Activated naive CD8-positive, alpha-beta T cell treated with anti-CD3 and anti-CD28 coated beads, Interleukin-2, amount 50 U/mL, for 24 hours (primary cell): ENCODE measurements at regions not wholly inside any gene's neighbourhood (a gene's known extent, or its start where the extent isn't known, plus 50 kb on each side); places are given as distances from the start of the nearest gene placed in this dataset.
"Not testable (repeated sequence)": the region's sequence is repeated elsewhere in the genome, so short reads cannot be mapped to it uniquely, and the experiment has no call there.

Experiments
- ATAC-seq: fragments of 150-1000 bp; cut with Tn5 transposase; one replicate; pipeline ENCODE4 v1.10.0; 2021
- DNase-seq: peaks from one replicate; pipeline ENCODE4 v3.0.0; 2021
- H3K27ac Mint-ChIP-seq: one replicate; pipeline ENCODE4 v1.8.0; 2021; ENCODE audit warnings: mild to moderate bottlenecking, mixed read lengths
- H3K27me3 Mint-ChIP-seq: one replicate; pipeline ENCODE4 v1.8.0; 2021; ENCODE audit warnings: mixed read lengths
- H3K36me3 Mint-ChIP-seq: one replicate; pipeline ENCODE4 v1.8.0; 2021; ENCODE audit warnings: low read depth, mixed read lengths
- H3K4me1 Mint-ChIP-seq: one replicate; pipeline ENCODE4 v1.8.0; 2021; ENCODE audit warnings: mixed read lengths
- H3K4me3 Mint-ChIP-seq: one replicate; pipeline ENCODE4 v1.8.0; 2021; ENCODE audit warnings: mild to moderate bottlenecking, moderate library complexity, mixed read lengths
- H3K9me3 Mint-ChIP-seq: one replicate; pipeline ENCODE4 v1.8.0; 2021; ENCODE audit warnings: mixed read lengths

DNA sequence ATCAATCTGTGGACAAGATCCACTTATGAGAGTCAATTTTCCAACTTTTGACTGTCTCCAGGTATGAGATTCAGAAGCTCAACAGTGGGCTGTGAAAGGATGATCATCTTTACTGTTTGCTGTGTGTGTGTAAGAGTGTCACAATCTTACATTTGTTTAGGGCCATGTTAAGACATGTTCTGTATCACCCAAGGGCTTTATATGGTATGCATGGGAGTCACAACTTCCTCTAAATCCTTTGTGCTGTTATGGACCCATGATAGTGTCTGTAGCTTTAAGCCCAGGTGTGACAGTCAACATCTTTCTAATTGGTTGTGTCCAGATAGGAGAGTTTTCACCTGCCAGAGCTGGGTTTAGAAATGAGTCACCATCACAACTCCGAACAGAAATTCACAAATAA lies 70.2 kb downstream of the ZNF726 start:
- not testable (repeated sequence) for H3K27me3 Mint-ChIP-seq, H3K9me3 Mint-ChIP-seq, H3K4me3 Mint-ChIP-seq, ATAC-seq, H3K27ac Mint-ChIP-seq, H3K4me1 Mint-ChIP-seq, H3K36me3 Mint-ChIP-seq, DNase-seq

DNA sequence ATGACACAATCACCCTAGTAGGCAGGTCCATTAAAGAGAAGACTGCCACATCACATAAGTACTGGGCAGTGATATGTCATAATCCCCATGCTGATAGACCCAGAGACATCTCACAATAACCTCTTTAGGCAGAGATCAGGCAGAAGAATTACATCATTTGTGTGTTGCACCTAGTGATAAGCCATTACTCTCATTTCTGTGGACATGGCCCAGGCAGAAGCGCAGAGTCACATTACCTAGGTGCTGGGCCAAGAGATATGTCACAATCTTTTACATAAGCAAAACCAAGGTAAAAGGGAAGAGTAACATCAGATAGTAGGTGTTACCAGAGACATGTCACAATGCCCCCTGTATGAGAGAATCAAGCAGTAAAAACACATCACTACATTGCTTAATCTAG lies 71.9 kb downstream of the ZNF726 start:
- Mint-ChIP-seq H3K27me3 (no peaks in the 10 kb centered on the region), H3K27ac (no peak overlapping the region), H3K9me3 (no peaks in the 10 kb centered on the region), H3K36me3 (no peaks in the 10 kb centered on the region), H3K4me3 (no peak overlapping the region), H3K4me1 (peaks cover 3% of the 10 kb centered on the region)
- ATAC-seq = no peak
- no peak for DNase-seq

DNA sequence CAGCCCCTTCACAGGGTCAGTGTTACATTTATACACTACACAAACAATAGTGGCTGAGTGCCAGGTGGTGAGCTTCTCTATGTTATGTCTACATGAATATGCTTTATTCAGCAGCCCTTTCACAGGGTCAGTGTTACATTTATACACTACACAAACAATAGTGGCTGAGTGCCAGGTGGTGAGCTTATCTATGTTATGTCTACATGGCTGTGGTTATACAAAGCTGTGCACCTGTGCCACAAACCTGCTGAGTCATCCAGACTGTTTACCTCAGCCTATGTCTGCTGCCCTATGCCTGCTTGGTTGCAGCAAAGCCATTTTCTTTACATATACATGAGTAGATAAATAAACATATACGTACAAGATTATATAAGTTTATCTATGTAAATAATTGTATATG lies 76.5 kb downstream of the ZNF726 start:
- no peak overlapping the region for H3K27ac Mint-ChIP-seq
- peaks cover 18% of the 10 kb centered on the region for H3K9me3 Mint-ChIP-seq
- H3K4me3 Mint-ChIP-seq = no peak overlapping the region
- ATAC-seq = no peak
- H3K4me1 Mint-ChIP-seq = peaks cover 13% of the 10 kb centered on the region
- peaks cover 3% of the 10 kb centered on the region for H3K36me3 Mint-ChIP-seq
- H3K27me3 Mint-ChIP-seq = no peaks in the 10 kb centered on the region
- no peak for DNase-seq

DNA sequence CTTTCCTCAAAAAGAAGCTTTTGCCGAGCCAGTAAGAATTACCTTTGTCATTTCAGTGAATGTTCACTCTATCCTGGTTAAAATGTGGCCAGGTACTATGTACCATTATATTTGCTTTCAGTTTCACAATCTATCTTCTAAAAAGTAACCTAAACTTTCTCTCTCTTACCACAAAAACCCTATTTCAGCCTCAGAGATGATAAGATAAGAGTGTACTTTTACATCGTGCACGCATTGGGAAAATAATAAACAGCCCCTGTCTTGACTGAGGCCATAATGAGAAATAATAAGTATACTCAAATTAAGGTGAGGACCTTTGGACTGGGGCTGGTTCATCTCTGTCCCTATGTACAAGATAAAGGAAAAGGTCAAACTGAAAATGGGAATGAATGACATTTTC lies 77.7 kb downstream of the ZNF726 start:
- Mint-ChIP-seq H3K27me3 (no peaks in the 10 kb centered on the region), H3K4me1 (peaks cover 13% of the 10 kb centered on the region), H3K27ac (no peak overlapping the region), H3K4me3 (no peak overlapping the region), H3K36me3 (peaks cover 3% of the 10 kb centered on the region), H3K9me3 (peaks cover 29% of the 10 kb centered on the region)
- ATAC-seq (peak; percentile 33), DNase-seq (no peak)

DNA sequence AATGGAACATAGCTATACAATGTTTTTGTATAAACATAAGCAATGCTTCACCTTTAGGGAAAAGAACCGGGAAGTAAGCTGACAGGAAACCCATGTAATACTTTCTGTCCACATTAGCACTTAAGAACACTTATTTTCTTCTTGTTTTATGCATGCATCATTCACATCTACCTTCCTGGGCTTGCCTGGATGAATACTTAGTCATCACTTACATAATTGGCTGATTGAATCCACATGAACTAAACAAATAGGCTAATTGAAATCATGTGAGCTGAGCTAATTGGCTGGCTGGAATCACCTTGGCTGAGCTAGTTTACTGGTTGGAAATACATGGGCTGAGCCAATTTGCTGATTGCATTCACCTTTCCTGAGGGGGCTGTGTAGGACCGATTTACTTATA lies 78.8 kb downstream of the ZNF726 start:
- Mint-ChIP-seq H3K27me3 (no peaks in the 10 kb centered on the region), H3K4me1 (peaks cover 13% of the 10 kb centered on the region), H3K36me3 (peaks cover 3% of the 10 kb centered on the region), H3K27ac (no peak overlapping the region), H3K4me3 (no peak overlapping the region), H3K9me3 (peaks cover 38% of the 10 kb centered on the region)
- ATAC-seq (no peak), DNase-seq (no peak)

DNA sequence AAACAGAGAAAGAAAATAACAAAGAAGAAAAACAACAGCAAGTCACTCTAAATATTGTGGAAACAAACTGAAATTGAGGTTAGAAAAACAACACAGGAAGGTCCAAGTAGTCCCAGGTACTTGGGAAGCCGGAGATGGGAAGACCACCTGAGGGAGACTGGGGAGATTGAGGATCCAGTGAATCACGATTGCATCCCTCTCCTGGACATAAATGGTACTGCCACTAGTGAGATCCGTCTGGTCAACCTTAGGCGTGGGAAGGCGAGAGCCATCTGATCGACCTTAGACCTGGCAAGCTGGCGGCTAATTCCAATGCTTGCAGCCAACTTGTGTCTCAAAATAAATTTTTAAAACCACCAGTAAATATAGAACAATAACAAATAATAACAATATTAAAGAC lies 81.9 kb downstream of the ZNF726 start:
- ATAC-seq (no peak), DNase-seq (peak; percentile 7)
- peaks cover 11% of the 10 kb centered on the region for H3K4me1 Mint-ChIP-seq
- H3K27me3 Mint-ChIP-seq = no peaks in the 10 kb centered on the region
- H3K36me3 Mint-ChIP-seq = peaks cover 3% of the 10 kb centered on the region
- H3K9me3 Mint-ChIP-seq = peaks cover 50% of the 10 kb centered on the region
- no peak overlapping the region for H3K27ac Mint-ChIP-seq
- H3K4me3 Mint-ChIP-seq = no peak overlapping the region

DNA sequence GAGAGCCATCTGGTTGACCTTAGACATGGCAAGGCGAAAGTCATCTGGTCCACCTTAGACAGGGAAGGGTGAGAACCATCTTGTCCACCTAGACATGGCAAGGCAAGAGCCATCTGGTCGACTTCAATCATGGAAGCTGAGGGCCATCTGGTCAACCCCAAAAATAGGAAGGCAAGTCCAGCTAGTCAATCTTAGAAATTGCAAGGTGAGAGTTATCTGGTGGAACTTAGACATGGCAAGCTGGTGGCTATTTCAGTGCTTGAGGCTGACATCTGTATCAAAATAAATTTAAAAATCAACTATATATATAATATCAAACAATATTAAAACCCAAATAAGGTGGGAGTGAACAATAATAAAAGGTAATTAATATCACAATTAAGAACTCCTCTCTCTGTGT lies 83.9 kb downstream of the ZNF726 start:
- Mint-ChIP-seq H3K36me3 (peaks cover 3% of the 10 kb centered on the region), H3K27me3 (no peaks in the 10 kb centered on the region), H3K9me3 (peaks cover 50% of the 10 kb centered on the region), H3K27ac (no peak overlapping the region), H3K4me1 (no peaks in the 10 kb centered on the region), H3K4me3 (no peak overlapping the region)
- DNase-seq (no peak), ATAC-seq (no peak)

DNA sequence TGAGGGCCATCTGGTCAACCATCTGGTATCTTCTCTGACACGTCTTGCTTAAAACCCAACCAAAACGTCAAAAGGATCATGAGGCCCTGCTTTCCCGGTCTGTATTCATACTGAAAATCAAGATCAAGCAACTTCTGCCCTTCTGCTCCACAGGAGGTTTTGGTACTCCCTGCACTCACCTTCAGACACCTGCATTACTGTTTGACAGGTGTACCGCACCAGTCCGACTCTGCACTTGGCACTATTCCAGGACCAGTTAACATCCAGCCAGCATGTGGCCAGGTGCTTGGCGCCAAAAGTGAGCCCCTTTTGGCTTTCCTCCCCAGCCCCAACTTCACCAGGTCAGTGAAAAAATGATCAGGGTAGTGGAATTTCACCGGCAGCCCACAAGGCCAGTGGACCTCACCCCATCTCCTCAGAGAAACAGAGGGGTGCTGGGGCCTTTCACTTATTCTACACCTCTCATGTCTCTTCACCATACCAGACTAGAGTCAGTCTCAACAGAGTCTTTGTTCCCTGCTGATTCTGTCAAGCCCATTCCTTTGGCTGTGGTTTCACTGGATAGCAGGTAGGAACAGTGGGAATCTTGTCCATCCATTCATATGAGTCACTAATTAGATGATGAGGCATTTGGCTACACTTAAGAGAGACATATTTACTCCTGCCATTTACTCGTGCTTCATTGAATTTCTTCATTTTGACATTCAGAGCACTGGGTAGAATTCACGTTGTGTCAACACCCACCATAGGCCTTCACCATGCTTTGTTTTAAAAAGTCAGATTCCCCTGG lies 85.3 kb downstream of the ZNF726 start:
- H3K9me3 Mint-ChIP-seq = peaks cover 43% of the 10 kb centered on the region
- no peaks in the 10 kb centered on the region for H3K4me1 Mint-ChIP-seq
- no peak overlapping the region for H3K4me3 Mint-ChIP-seq
- H3K27ac Mint-ChIP-seq = no peak overlapping the region
- no peak for ATAC-seq
- H3K27me3 Mint-ChIP-seq = no peaks in the 10 kb centered on the region
- peaks cover 2% of the 10 kb centered on the region for H3K36me3 Mint-ChIP-seq
- no peak for DNase-seq

DNA sequence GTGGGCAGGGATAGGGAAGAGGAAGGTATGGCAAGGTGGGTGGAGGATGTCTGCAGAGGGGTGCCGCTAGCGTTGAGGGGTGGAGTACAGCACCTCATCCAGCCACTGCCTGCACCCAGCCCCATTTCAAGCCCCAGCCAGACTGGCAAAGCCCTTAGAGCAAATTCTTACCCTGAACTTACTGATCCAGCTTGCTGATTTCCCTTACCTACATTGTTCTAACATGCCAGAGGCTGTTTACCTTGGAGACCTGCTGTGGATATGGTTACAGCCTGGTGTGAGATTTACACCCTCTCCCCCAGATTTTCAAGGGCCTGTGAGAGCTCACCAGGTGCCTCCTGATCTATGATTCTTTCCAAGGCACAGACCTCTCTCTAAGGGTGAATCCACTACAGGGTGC lies 86.0 kb downstream of the ZNF726 start:
- Mint-ChIP-seq H3K36me3 (peaks cover under 1% of the 10 kb centered on the region), H3K9me3 (peaks cover 37% of the 10 kb centered on the region), H3K4me1 (no peaks in the 10 kb centered on the region), H3K4me3 (no peak overlapping the region), H3K27ac (no peak overlapping the region), H3K27me3 (no peaks in the 10 kb centered on the region)
- DNase-seq (no peak), ATAC-seq (no peak)

DNA sequence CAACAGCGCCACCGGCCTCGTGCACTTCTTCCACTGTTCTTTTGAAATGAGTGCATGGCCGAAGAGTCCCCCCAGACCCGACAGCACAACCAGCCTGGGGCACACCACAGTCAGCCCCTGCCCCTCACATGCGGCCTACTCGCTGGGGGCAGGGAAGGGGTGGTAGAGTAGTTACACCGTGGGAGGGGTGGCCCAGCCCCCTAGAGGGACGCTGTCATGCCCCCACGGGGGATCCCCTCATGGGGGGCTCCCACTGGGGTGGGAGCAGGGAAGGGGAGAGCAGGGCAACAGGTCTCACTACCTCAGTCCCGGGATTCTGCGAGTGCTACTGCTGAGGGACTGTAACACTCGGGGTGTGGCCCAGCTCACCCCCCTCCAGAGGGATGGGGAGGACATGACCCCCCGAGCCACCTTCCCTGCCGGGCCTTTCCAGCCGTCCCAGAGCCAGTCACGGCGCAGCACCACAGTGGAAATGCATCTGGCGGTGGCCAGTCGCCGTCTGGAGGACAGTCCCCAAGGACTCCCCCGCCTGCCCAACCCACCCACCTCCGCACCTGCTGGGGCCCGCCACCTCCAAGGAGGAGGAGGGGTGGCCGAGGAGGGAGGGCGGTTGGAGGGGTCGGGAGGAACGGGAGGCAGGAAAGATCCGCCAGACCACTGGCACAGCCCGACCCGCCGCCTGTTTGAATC lies 84.6 kb upstream of the ZNF254 start:
- H3K27ac Mint-ChIP-seq = no peak overlapping the region
- DNase-seq = no peak
- ATAC-seq = no peak
- no peak overlapping the region for H3K4me3 Mint-ChIP-seq
- peaks cover 20% of the 10 kb centered on the region for H3K9me3 Mint-ChIP-seq
- no peaks in the 10 kb centered on the region for H3K4me1 Mint-ChIP-seq
- H3K36me3 Mint-ChIP-seq = no peaks in the 10 kb centered on the region
- H3K27me3 Mint-ChIP-seq = no peaks in the 10 kb centered on the region

DNA sequence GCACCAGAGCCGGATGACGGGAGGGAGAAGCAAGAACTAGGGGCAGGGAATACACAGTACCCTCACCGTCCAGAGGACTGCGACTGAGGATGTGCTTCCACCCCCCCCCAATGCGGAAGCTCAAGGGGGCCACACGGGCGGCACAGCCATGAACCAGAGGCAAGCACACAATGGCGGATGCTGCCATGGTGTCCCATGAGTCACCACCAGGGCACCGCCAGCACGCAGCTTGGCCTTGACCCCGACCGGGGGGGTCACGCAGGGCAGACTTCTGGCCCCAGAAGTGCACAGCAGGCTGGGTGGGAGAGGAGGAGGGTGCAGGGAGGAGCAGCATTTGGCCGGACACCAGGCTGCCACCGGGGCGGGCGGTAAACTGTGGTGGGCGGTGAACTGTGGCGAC lies 83.5 kb upstream of the ZNF254 start:
- DNase-seq (no peak), ATAC-seq (no peak)
- H3K27ac Mint-ChIP-seq = no peak overlapping the region
- H3K9me3 Mint-ChIP-seq = peaks cover 12% of the 10 kb centered on the region
- no peaks in the 10 kb centered on the region for H3K27me3 Mint-ChIP-seq
- H3K36me3 Mint-ChIP-seq = no peaks in the 10 kb centered on the region
- H3K4me1 Mint-ChIP-seq = no peaks in the 10 kb centered on the region
- no peak overlapping the region for H3K4me3 Mint-ChIP-seq

DNA sequence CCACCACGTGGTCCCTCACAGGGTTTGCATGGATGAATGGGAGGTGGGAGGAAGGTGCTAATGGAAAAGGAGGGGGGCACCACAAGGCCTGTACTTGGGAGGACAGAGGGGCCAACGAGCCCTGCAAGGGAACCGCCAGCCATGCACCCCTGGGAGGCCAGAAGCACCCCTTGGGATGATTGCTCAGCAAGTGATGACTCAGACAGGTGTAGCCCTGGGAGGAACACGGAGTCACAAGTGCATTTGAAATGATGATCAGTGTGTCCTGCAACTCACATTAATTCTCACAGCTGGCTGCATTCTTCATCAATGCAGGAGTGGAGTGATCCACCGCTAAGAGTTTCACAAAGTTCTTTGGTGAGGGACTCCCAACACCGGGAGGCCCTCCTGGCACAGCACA lies 82.8 kb upstream of the ZNF254 start:
- H3K9me3 Mint-ChIP-seq = peaks cover 7% of the 10 kb centered on the region
- H3K4me1 Mint-ChIP-seq = no peaks in the 10 kb centered on the region
- no peak overlapping the region for H3K4me3 Mint-ChIP-seq
- DNase-seq = no peak
- ATAC-seq = no peak
- no peak overlapping the region for H3K27ac Mint-ChIP-seq
- no peaks in the 10 kb centered on the region for H3K36me3 Mint-ChIP-seq
- H3K27me3 Mint-ChIP-seq = no peaks in the 10 kb centered on the region

DNA sequence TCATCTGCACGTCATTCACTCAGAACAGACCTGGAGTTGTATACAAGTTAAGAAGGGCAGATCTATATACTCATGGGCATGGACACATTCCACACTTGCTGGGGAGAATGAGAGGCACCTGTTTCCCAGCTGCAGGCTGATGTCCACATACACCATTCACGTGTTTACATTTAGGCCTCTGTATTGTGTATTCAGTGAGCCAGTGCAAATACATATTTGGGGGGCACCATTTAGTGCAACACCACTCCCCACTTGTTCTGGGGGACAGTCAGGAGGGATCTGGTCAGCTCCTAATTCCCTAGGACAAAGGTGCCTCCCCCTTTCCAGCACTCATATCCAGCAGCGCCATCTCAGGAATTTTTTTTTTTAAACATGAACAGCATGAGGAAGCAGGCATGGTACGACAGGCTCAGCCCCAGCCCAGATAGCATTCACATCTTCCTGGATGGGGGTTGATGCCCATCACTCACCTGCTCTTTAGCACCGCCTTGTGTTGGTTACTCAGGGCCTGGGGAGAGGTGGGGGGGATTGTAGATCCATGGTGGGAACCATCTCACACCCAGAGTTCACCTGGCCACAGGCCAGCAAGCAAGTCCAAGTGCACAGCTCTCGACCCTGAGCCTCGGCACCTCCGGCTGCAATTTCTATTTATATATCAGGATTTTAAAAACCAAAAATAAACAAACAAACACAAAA lies 56.9 kb upstream of the ZNF254 start:
- DNase-seq (no peak), ATAC-seq (no peak)
- H3K4me1 Mint-ChIP-seq = peaks cover 20% of the 10 kb centered on the region
- peaks cover 2% of the 10 kb centered on the region for H3K36me3 Mint-ChIP-seq
- H3K27ac Mint-ChIP-seq = no peak overlapping the region
- no peak overlapping the region for H3K4me3 Mint-ChIP-seq
- H3K9me3 Mint-ChIP-seq = no peaks in the 10 kb centered on the region
- H3K27me3 Mint-ChIP-seq = no peaks in the 10 kb centered on the region

DNA sequence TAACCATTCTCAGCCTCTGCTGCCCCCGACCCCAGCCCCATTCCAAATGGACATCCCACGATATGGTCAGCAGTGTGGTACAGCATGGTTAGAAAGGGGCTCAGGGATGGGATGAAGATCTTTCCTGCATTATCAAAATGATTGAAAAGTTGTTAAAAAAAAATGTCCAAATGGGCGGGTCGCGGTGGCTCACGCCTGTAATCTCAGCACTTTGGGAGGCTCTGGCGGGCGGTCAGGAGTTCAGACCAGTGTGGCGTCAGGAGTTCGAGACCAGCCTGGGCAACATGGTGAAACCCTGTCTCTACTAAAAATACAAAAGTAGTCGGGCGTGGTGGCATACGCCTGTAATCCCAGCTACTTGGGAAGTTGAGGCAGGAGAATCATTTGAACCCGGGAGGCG lies 54.3 kb upstream of the ZNF254 start:
- DNase-seq (no peak), ATAC-seq (no peak)
- Mint-ChIP-seq H3K27me3 (no peaks in the 10 kb centered on the region), H3K27ac (peak overlapping the region; percentile 96), H3K9me3 (no peaks in the 10 kb centered on the region), H3K4me1 (peaks cover 36% of the 10 kb centered on the region), H3K36me3 (peaks cover 19% of the 10 kb centered on the region), H3K4me3 (peak overlapping the region; percentile 98)
